ENCODE measurements at regions not wholly inside any gene's neighbourhood (a gene's known extent, or its start where the extent isn't known, plus 50 kb on each side); places are given as distances from the start of the nearest gene placed in this dataset.

- TF ChIP-seq CTCF (IDR thresholded peaks at IDR 0.05) (no peak), EZH2 (IDR thresholded peaks at IDR 0.05; ENCODE audit: borderline replicate concordance, insufficient read depth, low read depth, low read length, poor library complexity, severe bottlenecking) (no peak)
- DNase-seq (no peak), ATAC-seq (ENCODE audit: low read depth) (no peak)
- Histone ChIP-seq H3K4me2 (replicated peaks; ENCODE audit: low read depth, low read length, poor library complexity, severe bottlenecking) (no peak overlapping the region), H3K4me3 (ENCODE audit: control extremely low read depth in 1 of 5, extremely low read depth in 1 of 5, insufficient read depth in 1 of 5, low read depth in 2 of 5, low read length in 4 of 5) (no peak overlapping the region), H2AFZ (ENCODE audit: insufficient read depth, low read depth, low read length, poor library complexity, severe bottlenecking) (no peak overlapping the region), H3K4me1 (ENCODE audit: control insufficient read depth in 2 of 2, insufficient read depth in 2 of 2, low read length in 2 of 2) (no peaks in the 10 kb centered on the region), H3K79me2 (ENCODE audit: control insufficient read depth, insufficient read depth, low read length) (no peaks in the 10 kb centered on the region), H3K36me3 (replicated peaks in 1 of 2; ENCODE audit: control extremely low read depth in 1 of 2, control insufficient read depth in 1 of 2, extremely low read depth in 1 of 2, insufficient read depth in 2 of 2, low read length in 1 of 2) (no peaks in the 10 kb centered on the region), H3K27ac (ENCODE audit: low read length in 2 of 2) (no peak overlapping the region), H3K9me3 (ENCODE audit: control extremely low read depth in 1 of 3, control insufficient read depth in 2 of 3, insufficient read depth in 1 of 3, low read length in 2 of 3) (no peaks in the 10 kb centered on the region), H3K9ac (ENCODE audit: low read length) (no peak overlapping the region), H4K20me1 (ENCODE audit: control insufficient read depth, insufficient read depth, low read length, poor library complexity, severe bottlenecking) (no peaks in the 10 kb centered on the region), H3K27me3 (replicated peaks in 1 of 4; ENCODE audit: control extremely low read depth in 1 of 4, control insufficient read depth in 3 of 4, insufficient read depth in 4 of 4, low read length in 3 of 4) (no peaks in the 10 kb centered on the region)
- no peak overlapping the region for H3K4me3 Mint-ChIP-seq
- peaks cover 7% of the 10 kb centered on the region for H3K9me3 Mint-ChIP-seq (ENCODE audit: insufficient read depth)
- intact Hi-C loops (cut with micrococcal nuclease): no loop called here
- H3K27ac Mint-ChIP-seq: no peak overlapping the region
- no peaks in the 10 kb centered on the region for H3K4me1 Mint-ChIP-seq
- 75% methylated on average over 1 of the region's 3 CpGs for WGBS (ENCODE audit: insufficient coverage)
- POLR2A ChIA-PET: no interaction called here
- H3K27me3 Mint-ChIP-seq: no peaks in the 10 kb centered on the region
- CTCF ChIA-PET: no interaction called here
These were observed 425.9 kb upstream of the MPDZ start for GRCh38 chr9:13705373-13705772.

DNA sequence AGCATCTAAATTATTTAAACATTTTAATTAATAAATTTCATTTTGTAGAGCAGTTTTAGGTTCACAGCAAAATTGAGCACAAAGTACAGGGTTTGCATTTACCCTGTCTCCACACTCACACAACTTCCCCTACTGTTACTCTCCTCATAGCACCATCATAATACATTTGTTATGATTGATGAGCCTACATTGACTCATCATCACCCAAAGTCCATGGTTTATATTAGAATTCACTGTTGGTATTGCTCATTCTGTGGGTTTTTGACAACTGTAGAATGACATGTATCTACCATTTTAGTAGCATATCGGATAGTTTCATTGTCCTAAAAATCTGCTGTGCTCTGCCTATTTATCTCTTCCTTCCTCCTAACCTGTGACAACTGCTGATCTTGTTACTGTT, 411.1 kb upstream of the MPDZ start:
- H2AFZ ChIP-seq (ENCODE audit: insufficient read depth, low read depth, low read length, poor library complexity, severe bottlenecking): no peak overlapping the region
- H3K4me3 ChIP-seq (ENCODE audit: control extremely low read depth in 1 of 5, extremely low read depth in 1 of 5, insufficient read depth in 1 of 5, low read depth in 2 of 5, low read length in 4 of 5): no peak overlapping the region
- intact Hi-C loops (cut with micrococcal nuclease): no loop called here
- ATAC-seq (ENCODE audit: low read depth): no peak
- no peaks in the 10 kb centered on the region for H3K36me3 ChIP-seq (replicated peaks in 1 of 2; ENCODE audit: control extremely low read depth in 1 of 2, control insufficient read depth in 1 of 2, extremely low read depth in 1 of 2, insufficient read depth in 2 of 2, low read length in 1 of 2)
- Mint-ChIP-seq H3K27ac (no peak overlapping the region), H3K27me3 (no peaks in the 10 kb centered on the region), H3K4me1 (no peaks in the 10 kb centered on the region), H3K9me3 (ENCODE audit: insufficient read depth) (no peaks in the 10 kb centered on the region), H3K4me3 (no peak overlapping the region)
- DNase-seq: no peak
- no peak overlapping the region for H3K4me2 ChIP-seq (replicated peaks; ENCODE audit: low read depth, low read length, poor library complexity, severe bottlenecking)
- H3K79me2 ChIP-seq (ENCODE audit: control insufficient read depth, insufficient read depth, low read length): no peaks in the 10 kb centered on the region
- TF ChIP-seq EZH2 (IDR thresholded peaks at IDR 0.05; ENCODE audit: borderline replicate concordance, insufficient read depth, low read depth, low read length, poor library complexity, severe bottlenecking) (no peak), CTCF (IDR thresholded peaks at IDR 0.05) (no peak)
- WGBS (ENCODE audit: insufficient coverage): no CpG with 5 or more reads among the region's 1 CpG
- H3K4me1 ChIP-seq (ENCODE audit: control insufficient read depth in 2 of 2, insufficient read depth in 2 of 2, low read length in 2 of 2): no peaks in the 10 kb centered on the region
- no peak overlapping the region for H3K27ac ChIP-seq (ENCODE audit: low read length in 2 of 2)
- H4K20me1 ChIP-seq (ENCODE audit: control insufficient read depth, insufficient read depth, low read length, poor library complexity, severe bottlenecking): no peaks in the 10 kb centered on the region
- no peaks in the 10 kb centered on the region for H3K27me3 ChIP-seq (replicated peaks in 1 of 4; ENCODE audit: control extremely low read depth in 1 of 4, control insufficient read depth in 3 of 4, insufficient read depth in 4 of 4, low read length in 3 of 4)
- H3K9ac ChIP-seq (ENCODE audit: low read length): no peak overlapping the region
- CTCF ChIA-PET: no interaction called here
- POLR2A ChIA-PET: no interaction called here
- H3K9me3 ChIP-seq (ENCODE audit: control extremely low read depth in 1 of 3, control insufficient read depth in 2 of 3, insufficient read depth in 1 of 3, low read length in 2 of 3): no peaks in the 10 kb centered on the region

Data from B cell (primary cell).